Hematopoietic multipotent progenitor cell (in vitro differentiated cells): ENCODE measurements at regions not wholly inside any gene's neighbourhood (a gene's known extent, or its start where the extent isn't known, plus 50 kb on each side); places are given as distances from the start of the nearest gene placed in this dataset.

ENCODE experiments used
- DNase-seq, 3 donors: peaks; one replicate each; pipeline ENCODE4 v3.0.0-alpha.2; 2011 to 2015; ENCODE audit warnings: low read depth in 2 of 3, low spot score in 2 of 3

GRCh38 chr6:50600280-50600679 lies 113.0 kb upstream of the TFAP2D start:
- no peak for DNase-seq

GRCh38 chr6:50602292-50602691 lies 111.0 kb upstream of the TFAP2D start:
- DNase-seq = peak in 2 of 3 donors; percentile 5 to 43

GRCh38 chr6:50608421-50608820 lies 104.9 kb upstream of the TFAP2D start:
- DNase-seq = no peak

- no peak for DNase-seq
Measured at GRCh38 chr6:50610562-50610961, 102.8 kb upstream of the TFAP2D start.

GRCh38 chr6:50635429-50635828 lies 77.9 kb upstream of the TFAP2D start:
- DNase-seq = no peak

GRCh38 chr6:50637267-50637666 lies 76.1 kb upstream of the TFAP2D start:
- DNase-seq = no peak

- DNase-seq = no peak
Measured at GRCh38 chr6:50649086-50649485, 64.2 kb upstream of the TFAP2D start.

GRCh38 chr6:50653253-50653652 lies 60.1 kb upstream of the TFAP2D start:
- no peak for DNase-seq

GRCh38 chr6:50654155-50654554 lies 59.2 kb upstream of the TFAP2D start:
- no peak for DNase-seq

- DNase-seq = peak in 1 of 3 donors; percentile 18
Measured at GRCh38 chr6:50655848-50656453, 57.4 kb upstream of the TFAP2D start.

GRCh38 chr6:50657513-50657912 lies 55.8 kb upstream of the TFAP2D start:
- DNase-seq = no peak

GRCh38 chr6:50658561-50658960 lies 54.8 kb upstream of the TFAP2D start:
- no peak for DNase-seq

GRCh38 chr6:50661636-50662035 lies 51.7 kb upstream of the TFAP2D start:
- no peak for DNase-seq
